NCI-H774 (cell line): ENCODE measurements at regions not wholly inside any gene's neighbourhood (a gene's known extent, or its start where the extent isn't known, plus 50 kb on each side); places are given as distances from the start of the nearest gene placed in this dataset.
"Not testable (repeated sequence)": the region's sequence is repeated elsewhere in the genome, so short reads cannot be mapped to it uniquely, and the experiment has no call there.

Experiments used
- DNase-seq: peaks from one replicate; lab custom pipeline; 2025; lab: John Stamatoyannopoulos, UW

- DNase-seq = no peak
Measured at GRCh38 chr7:15143936-15144335, 241.4 kb upstream of the DGKB start.

- DNase-seq = no peak
Measured at GRCh38 chr7:15143121-15143520, 240.6 kb upstream of the DGKB start.

GRCh38 chr7:15140431-15140830 lies 237.9 kb upstream of the DGKB start:
- no peak for DNase-seq

GRCh38 chr7:15131661-15132060 lies 229.1 kb upstream of the DGKB start:
- no peak for DNase-seq

- no peak for DNase-seq
Measured at GRCh38 chr7:15130666-15131541, 228.4 kb upstream of the DGKB start.

- DNase-seq = peak; percentile 49
Measured at GRCh38 chr7:15128716-15129115, 226.2 kb upstream of the DGKB start.

GRCh38 chr7:15126653-15127052 lies 224.1 kb upstream of the DGKB start:
- DNase-seq = not testable (repeated sequence)

GRCh38 chr7:15123901-15124300 lies 221.3 kb upstream of the DGKB start:
- no peak for DNase-seq

- DNase-seq = no peak
Measured at GRCh38 chr7:15113752-15114151, 211.2 kb upstream of the DGKB start.

GRCh38 chr7:15105711-15106110 lies 203.2 kb upstream of the DGKB start:
- DNase-seq = no peak

- no peak for DNase-seq
Measured at GRCh38 chr7:15104411-15105092, 202.0 kb upstream of the DGKB start.

GRCh38 chr7:15099074-15099473 lies 196.5 kb upstream of the DGKB start:
- no peak for DNase-seq

GRCh38 chr7:15096853-15097252 lies 194.3 kb upstream of the DGKB start:
- no peak for DNase-seq

GRCh38 chr7:15094989-15095388 lies 192.4 kb upstream of the DGKB start:
- no peak for DNase-seq

- DNase-seq = no peak
Measured at GRCh38 chr7:15087771-15088170, 185.2 kb upstream of the DGKB start.

- no peak for DNase-seq
Measured at GRCh38 chr7:15086862-15087261, 184.3 kb upstream of the DGKB start.

- DNase-seq = no peak
Measured at GRCh38 chr7:15086131-15086611, 183.6 kb upstream of the DGKB start.

GRCh38 chr7:15085366-15085765 lies 182.8 kb upstream of the DGKB start:
- DNase-seq = no peak

- no peak for DNase-seq
Measured at GRCh38 chr7:15084368-15084767, 181.8 kb upstream of the DGKB start.

- DNase-seq = no peak
Measured at GRCh38 chr7:15081891-15082290, 179.3 kb upstream of the DGKB start.

GRCh38 chr7:15073301-15073700 lies 170.8 kb upstream of the DGKB start:
- no peak for DNase-seq

GRCh38 chr7:15068324-15068723 lies 165.8 kb upstream of the DGKB start:
- no peak for DNase-seq

GRCh38 chr7:15057272-15057671 lies 154.7 kb upstream of the DGKB start:
- DNase-seq = no peak
